CD4-positive, alpha-beta T cell (primary cell): ENCODE measurements at regions not wholly inside any gene's neighbourhood (a gene's known extent, or its start where the extent isn't known, plus 50 kb on each side); places are given as distances from the start of the nearest gene placed in this dataset.
"Not testable (repeated sequence)": the region's sequence is repeated elsewhere in the genome, so short reads cannot be mapped to it uniquely, and the experiment has no call there.

ENCODE experiments used
- ATAC-seq: fragments of 200-7000 bp; cut with Tn5 transposase; one replicate; pipeline ENCODE4 v1.10.0; 2022; ENCODE audit warnings: mild to moderate bottlenecking; ENCODE audit not compliant: poor library complexity
- CTCF ChIA-PET: fragments of 350-600 bp; sonication (Branson Sonifier 250); formaldehyde crosslinking; loops from one replicate; lab custom pipeline; 2021; ENCODE audit warnings: antibody characterized with exemption, inconsistent platforms; lab: Charles Lee
- POLR2A ChIA-PET: fragments of 350-600 bp; sonication (Branson Sonifier 250); formaldehyde crosslinking; loops from one replicate; lab custom pipeline; 2021; ENCODE audit warnings: antibody characterized with exemption, inconsistent platforms; lab: Charles Lee
- DNase-seq, 14 experiments: peaks; one replicate each; pipeline ENCODE4 v3.0.0-alpha.2; 2013 to 2020; ENCODE audit warnings: mixed read lengths in 2 of 14
- H3K27ac ChIP-seq, 2 donors: one replicate each; pipeline versions ENCODE4 v1.5.1 to v1.7.0; 2013; ENCODE audit warnings: low read length in 2 of 2, low read depth in 1 of 2, mild to moderate bottlenecking in 1 of 2
- H3K27me3 ChIP-seq, 2 experiments: 1 replicate in 1 of 2; 2 replicates in 1 of 2; pipeline versions ENCODE4 v1.6.1 to v1.7.0; 2013; ENCODE audit warnings: low read length in 2 of 2, control low read depth in 1 of 2, mild to moderate bottlenecking in 1 of 2, moderate library complexity in 1 of 2; ENCODE audit not compliant: insufficient read depth in 2 of 2, control insufficient read depth in 1 of 2
- H3K36me3 ChIP-seq: one replicate; pipeline ENCODE4 v1.6.1; 2013; ENCODE audit warnings: low read length, control low read depth; ENCODE audit not compliant: insufficient read depth
- H3K4me1 ChIP-seq: one replicate; pipeline ENCODE4 v1.6.1; 2013; ENCODE audit warnings: low read length, control low read depth; ENCODE audit not compliant: insufficient read depth
- H3K4me3 ChIP-seq: one replicate; pipeline ENCODE4 v1.5.1; 2013; ENCODE audit warnings: mild to moderate bottlenecking, low read length, moderate library complexity
- H3K9me3 ChIP-seq, 2 experiments: 1 replicate in 1 of 2; 2 replicates in 1 of 2; pipeline versions ENCODE4 v1.6.1 to v1.7.0; 2013; ENCODE audit warnings: low read length in 2 of 2, mild to moderate bottlenecking in 2 of 2, control low read depth in 1 of 2, moderate library complexity in 1 of 2; ENCODE audit not compliant: control insufficient read depth in 1 of 2, insufficient read depth in 1 of 2
- H3K27ac Mint-ChIP-seq: one replicate; pipeline ENCODE4 v1.8.0; 2020; ENCODE audit warnings: mixed read lengths
- H3K27me3 Mint-ChIP-seq: one replicate; pipeline ENCODE4 v1.8.0; 2021; ENCODE audit warnings: mixed read lengths
- H3K36me3 Mint-ChIP-seq: one replicate; pipeline ENCODE4 v1.8.0; 2021; ENCODE audit warnings: low read depth, mixed read lengths
- H3K4me1 Mint-ChIP-seq: one replicate; pipeline ENCODE4 v1.8.0; 2021; ENCODE audit warnings: low read depth, mixed read lengths
- H3K4me3 Mint-ChIP-seq: one replicate; pipeline ENCODE4 v1.8.0; 2020; ENCODE audit warnings: mild to moderate bottlenecking, mixed read lengths
- H3K9me3 Mint-ChIP-seq: one replicate; pipeline ENCODE4 v1.8.0; 2020; ENCODE audit warnings: mixed read lengths
- intact Hi-C, 2 experiments: fragments of 100-400 bp; cut with DNase I in 1 of 2; cut with micrococcal nuclease in 1 of 2; formaldehyde crosslinking; loops; one replicate each; pipeline versions ENCODE4 v1.15.1 to v1.9.0; 2023 to 2025; cut with DNase I, micrococcal nuclease
- TF ChIP-seq, protein P1 (sequence below): fragments of 200-600 bp; IDR thresholded peaks from one replicate; pipeline ENCODE4 v1.8.0; 2022; ENCODE audit warnings: antibody characterized with exemption, mild to moderate bottlenecking

DNA sequence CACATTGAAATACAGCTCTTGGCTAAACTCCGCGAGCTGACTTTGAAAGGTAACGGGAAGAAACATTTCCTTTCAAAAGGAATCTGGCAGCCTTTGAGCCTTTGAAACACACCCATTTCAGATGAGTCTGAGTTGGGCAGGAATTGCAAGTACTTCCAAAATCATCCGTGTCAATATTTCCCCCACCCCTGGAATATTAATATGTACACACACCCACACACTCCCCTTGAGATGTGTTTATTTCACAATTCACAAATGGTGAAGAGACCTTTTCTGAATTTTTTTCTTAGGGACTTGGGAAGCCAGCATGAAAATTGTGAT is 438.7 kb upstream of the NRP1 start:
- no peaks in the 10 kb centered on the region for H3K9me3 Mint-ChIP-seq
- CTCF ChIA-PET: no interaction called here

DNA sequence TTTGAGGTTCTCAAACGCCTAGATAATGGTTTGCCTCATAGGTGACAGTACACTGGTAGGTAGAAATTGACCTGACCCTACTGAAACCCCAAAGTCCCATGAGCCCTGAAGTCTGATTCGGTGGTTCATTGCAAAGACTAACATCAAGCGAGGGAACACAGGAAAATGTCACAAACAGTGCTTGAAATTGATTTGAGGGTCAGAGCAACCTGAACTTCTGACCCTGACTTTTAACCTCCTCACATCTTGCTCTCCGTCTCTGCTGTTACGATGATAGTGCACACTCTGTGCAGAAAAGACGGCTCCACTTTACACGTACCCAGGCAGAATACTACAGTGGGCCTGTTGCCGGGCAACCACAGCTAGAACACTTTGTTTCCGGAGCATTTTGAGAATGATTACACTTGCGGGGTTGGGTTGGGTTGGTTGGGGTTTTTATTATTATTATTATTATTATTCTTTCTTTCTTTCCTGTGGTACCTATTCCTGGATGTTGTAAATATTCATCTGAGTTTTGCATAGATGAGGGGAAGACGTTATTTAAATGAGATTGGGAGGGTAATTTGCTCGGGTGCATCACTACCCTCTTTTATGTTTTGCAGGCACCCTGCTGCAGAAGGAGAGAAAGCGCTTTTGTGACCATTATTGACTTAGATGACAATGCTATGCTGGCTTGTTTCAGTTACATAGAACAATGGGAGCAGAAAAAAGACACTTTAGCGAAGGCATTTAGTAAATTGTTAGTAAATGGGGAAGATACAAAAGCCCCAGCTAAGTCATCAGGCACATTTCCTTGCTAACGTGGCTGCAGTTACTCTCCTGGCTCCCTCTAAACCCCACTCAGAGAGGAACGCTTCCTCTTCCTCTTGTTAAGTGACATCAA is 438.1 kb upstream of the NRP1 start:
- Mint-ChIP-seq H3K4me1 (no peaks in the 10 kb centered on the region), H3K36me3 (no peaks in the 10 kb centered on the region), H3K27me3 (no peaks in the 10 kb centered on the region), H3K4me3 (no peak overlapping the region), H3K27ac (no peak overlapping the region), H3K9me3 (no peaks in the 10 kb centered on the region)
- Histone ChIP-seq H3K4me1 (no peaks in the 10 kb centered on the region), H3K9me3 (peaks cover 0 to 5% of the 10 kb centered on the region in 2 experiments), H3K4me3 (no peak overlapping the region), H3K36me3 (no peaks in the 10 kb centered on the region), H3K27me3 (no peaks in the 10 kb centered on the region), H3K27ac (no peak overlapping the region)
- TF ChIP-seq, protein P1, sequence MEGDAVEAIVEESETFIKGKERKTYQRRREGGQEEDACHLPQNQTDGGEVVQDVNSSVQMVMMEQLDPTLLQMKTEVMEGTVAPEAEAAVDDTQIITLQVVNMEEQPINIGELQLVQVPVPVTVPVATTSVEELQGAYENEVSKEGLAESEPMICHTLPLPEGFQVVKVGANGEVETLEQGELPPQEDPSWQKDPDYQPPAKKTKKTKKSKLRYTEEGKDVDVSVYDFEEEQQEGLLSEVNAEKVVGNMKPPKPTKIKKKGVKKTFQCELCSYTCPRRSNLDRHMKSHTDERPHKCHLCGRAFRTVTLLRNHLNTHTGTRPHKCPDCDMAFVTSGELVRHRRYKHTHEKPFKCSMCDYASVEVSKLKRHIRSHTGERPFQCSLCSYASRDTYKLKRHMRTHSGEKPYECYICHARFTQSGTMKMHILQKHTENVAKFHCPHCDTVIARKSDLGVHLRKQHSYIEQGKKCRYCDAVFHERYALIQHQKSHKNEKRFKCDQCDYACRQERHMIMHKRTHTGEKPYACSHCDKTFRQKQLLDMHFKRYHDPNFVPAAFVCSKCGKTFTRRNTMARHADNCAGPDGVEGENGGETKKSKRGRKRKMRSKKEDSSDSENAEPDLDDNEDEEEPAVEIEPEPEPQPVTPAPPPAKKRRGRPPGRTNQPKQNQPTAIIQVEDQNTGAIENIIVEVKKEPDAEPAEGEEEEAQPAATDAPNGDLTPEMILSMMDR: no peak
- ChIA-PET CTCF (no interaction called here), POLR2A (no interaction called here)
- DNase-seq (peak in 3 of 14 experiments; percentile 3 to 30 (median 28)), ATAC-seq (no peak)
- intact Hi-C loops: no loop called here

More for the DNA sequence above, 438.7 kb upstream of the NRP1 start:
- no peak overlapping the region for H3K27ac ChIP-seq
- H3K36me3 ChIP-seq: no peaks in the 10 kb centered on the region
- H3K27ac Mint-ChIP-seq: no peak overlapping the region
- intact Hi-C loops: no loop called here
- DNase-seq: no peak
- H3K4me1 Mint-ChIP-seq: no peaks in the 10 kb centered on the region
- no peak overlapping the region for H3K4me3 Mint-ChIP-seq
- H3K27me3 ChIP-seq: no peaks in the 10 kb centered on the region
- no peaks in the 10 kb centered on the region for H3K36me3 Mint-ChIP-seq
- no peaks in the 10 kb centered on the region for H3K27me3 Mint-ChIP-seq
- POLR2A ChIA-PET: no interaction called here
- no peak for ATAC-seq
- TF ChIP-seq, protein P1: no peak
- no peaks in the 10 kb centered on the region for H3K4me1 ChIP-seq
- no peak overlapping the region for H3K4me3 ChIP-seq
- peaks cover 0 to 5% of the 10 kb centered on the region in 2 experiments for H3K9me3 ChIP-seq

DNA sequence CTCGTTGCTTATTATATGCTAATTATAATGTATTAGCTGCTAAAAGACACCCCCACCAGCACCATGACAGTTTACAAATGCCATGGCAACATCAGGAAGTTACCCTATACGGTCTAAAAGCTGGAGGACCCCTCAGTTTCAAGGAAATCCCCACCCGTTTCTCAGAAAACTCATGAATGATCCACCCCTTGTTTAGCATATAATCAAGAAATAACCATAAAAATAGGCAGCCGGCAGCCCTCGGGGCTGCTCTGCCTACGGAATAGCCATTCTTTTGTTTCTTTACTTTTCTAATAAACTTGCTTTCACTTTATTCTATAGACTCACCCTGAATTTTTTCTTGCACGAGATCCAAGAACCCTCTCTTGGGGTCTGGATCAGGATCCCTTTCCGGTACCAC is 437.4 kb upstream of the NRP1 start:
- POLR2A ChIA-PET, H3K27me3 Mint-ChIP-seq, H3K9me3 ChIP-seq, H3K4me3 ChIP-seq, DNase-seq, H3K4me1 ChIP-seq, ATAC-seq, H3K9me3 Mint-ChIP-seq, H3K27ac Mint-ChIP-seq, H3K4me3 Mint-ChIP-seq, H3K27ac ChIP-seq, H3K36me3 Mint-ChIP-seq, H3K36me3 ChIP-seq, H3K27me3 ChIP-seq, H3K4me1 Mint-ChIP-seq, intact Hi-C loops, CTCF ChIA-PET: not testable (repeated sequence)
